MV-4-11 (cell line): ENCODE measurements at regions not wholly inside any gene's neighbourhood (a gene's known extent, or its start where the extent isn't known, plus 50 kb on each side); places are given as distances from the start of the nearest gene placed in this dataset.
"Not testable (repeated sequence)": the region's sequence is repeated elsewhere in the genome, so short reads cannot be mapped to it uniquely, and the experiment has no call there.

Source experiments
- DNase-seq: peaks from one replicate; lab custom pipeline; 2025; lab: John Stamatoyannopoulos, UW

- no peak for DNase-seq
These were observed 120.6 kb downstream of the BCHE start for GRCh38 chr3:165716592-165716991.

GRCh38 chr3:165713479-165713878 lies 123.7 kb downstream of the BCHE start:
- no peak for DNase-seq

- DNase-seq = no peak
These were observed 124.8 kb downstream of the BCHE start for GRCh38 chr3:165712382-165712781.

GRCh38 chr3:165697910-165698309 lies 139.3 kb downstream of the BCHE start:
- no peak for DNase-seq

- DNase-seq = no peak
These were observed 140.7 kb downstream of the BCHE start for GRCh38 chr3:165696496-165696895.

GRCh38 chr3:165683947-165684346 lies 153.3 kb downstream of the BCHE start:
- DNase-seq = no peak

- no peak for DNase-seq
These were observed 154.5 kb downstream of the BCHE start for GRCh38 chr3:165682734-165683133.

- no peak for DNase-seq
These were observed 167.3 kb downstream of the BCHE start for GRCh38 chr3:165669967-165670366.

GRCh38 chr3:165669504-165669903 lies 167.7 kb downstream of the BCHE start:
- no peak for DNase-seq

- no peak for DNase-seq
These were observed 169.5 kb downstream of the BCHE start for GRCh38 chr3:165667676-165668075.

GRCh38 chr3:165658027-165658426 lies 179.2 kb downstream of the BCHE start:
- no peak for DNase-seq

- DNase-seq = peak; percentile 30
These were observed 184.0 kb downstream of the BCHE start for GRCh38 chr3:165653130-165653778.

GRCh38 chr3:165649282-165649681 lies 187.9 kb downstream of the BCHE start:
- DNase-seq = not testable (repeated sequence)

GRCh38 chr3:165645191-165645590 lies 192.0 kb downstream of the BCHE start:
- DNase-seq = no peak

- DNase-seq = no peak
These were observed 192.9 kb downstream of the BCHE start for GRCh38 chr3:165644331-165644730.

- no peak for DNase-seq
These were observed 193.8 kb downstream of the BCHE start for GRCh38 chr3:165643425-165643824.

- DNase-seq = peak; percentile 64
These were observed 194.3 kb downstream of the BCHE start for GRCh38 chr3:165642761-165643420.

GRCh38 chr3:165641569-165642310 lies 195.5 kb downstream of the BCHE start:
- DNase-seq = no peak

GRCh38 chr3:165640970-165641369 lies 196.3 kb downstream of the BCHE start:
- DNase-seq = no peak

GRCh38 chr3:165640031-165640430 lies 197.2 kb downstream of the BCHE start:
- no peak for DNase-seq

GRCh38 chr3:165638034-165638433 lies 199.2 kb downstream of the BCHE start:
- DNase-seq = no peak

- DNase-seq = no peak
These were observed 200.6 kb downstream of the BCHE start for GRCh38 chr3:165636684-165637015.
